HepG2 (cell line): ENCODE measurements at regions not wholly inside any gene's neighbourhood (a gene's known extent, or its start where the extent isn't known, plus 50 kb on each side); places are given as distances from the start of the nearest gene placed in this dataset.

Experiments used
- AKNA ChIP-seq: sonication (generic); formaldehyde crosslinking; IDR thresholded peaks from 2 replicates; pipeline ENCODE4 v1.4.0; 2020; ENCODE audit warnings: missing genetic modification reagents, borderline replicate concordance
- ATF2 ChIP-seq: sonication (generic); formaldehyde crosslinking; IDR thresholded peaks from 2 replicates; pipeline ENCODE4 v1.4.0; 2020; ENCODE audit warnings: missing genetic modification reagents

GRCh38 chr2:147017951-147018645, 826.7 kb upstream of the ACVR2A start:
- no peak for TF ChIP-seq AKNA (CRISPR knock-in tag)
- no peak for TF ChIP-seq ATF2 (CRISPR knock-in tag)
